Mesenchymal stem cell (in vitro differentiated cells and primary cell): ENCODE measurements at regions not wholly inside any gene's neighbourhood (a gene's known extent, or its start where the extent isn't known, plus 50 kb on each side); places are given as distances from the start of the nearest gene placed in this dataset.

ENCODE experiments used
- DNase-seq: peaks from one replicate; pipeline ENCODE4 v3.0.0-alpha.2; 2013
- H2AFZ ChIP-seq: one replicate; pipeline ENCODE4 v1.6.1; 2013; ENCODE audit warnings: low read depth, mild to moderate bottlenecking, control low read depth, inconsistent platforms, low read length, moderate library complexity
- H2AK5ac ChIP-seq: 2 replicates; pipeline ENCODE4 v1.6.1; 2013; ENCODE audit warnings: low read length, moderate library complexity, mild to moderate bottlenecking, inconsistent platforms; ENCODE audit not compliant: severe bottlenecking
- H2BK120ac ChIP-seq: one replicate; pipeline ENCODE4 v1.6.1; 2013; ENCODE audit warnings: low read depth, mild to moderate bottlenecking, inconsistent platforms, low read length, moderate library complexity
- H2BK12ac ChIP-seq, 2 experiments: one replicate each; pipeline ENCODE4 v1.6.1; 2013; ENCODE audit warnings: inconsistent platforms in 2 of 2, low read length in 2 of 2, mild to moderate bottlenecking in 2 of 2, moderate library complexity in 2 of 2, control low read depth in 1 of 2
- H2BK15ac ChIP-seq: one replicate; pipeline ENCODE4 v1.6.1; 2013; ENCODE audit warnings: mild to moderate bottlenecking, low read depth, inconsistent platforms; ENCODE audit not compliant: poor library complexity, severe bottlenecking
- H2BK5ac ChIP-seq: 2 replicates; pipeline ENCODE4 v1.6.1; 2013; ENCODE audit warnings: low read depth, mild to moderate bottlenecking, low read length, control low read depth, inconsistent platforms; ENCODE audit not compliant: poor library complexity, severe bottlenecking
- H3K14ac ChIP-seq, 2 experiments: one replicate each; pipeline ENCODE4 v1.6.1; 2013; ENCODE audit warnings: inconsistent platforms in 2 of 2, low read length in 2 of 2, control low read depth in 1 of 2, mild to moderate bottlenecking in 1 of 2, moderate library complexity in 1 of 2
- H3K18ac ChIP-seq, 2 experiments: one replicate each; pipeline ENCODE4 v1.6.1; 2013; ENCODE audit warnings: inconsistent platforms in 2 of 2, low read length in 2 of 2, control low read depth in 1 of 2, low read depth in 1 of 2, mild to moderate bottlenecking in 1 of 2
- H3K23ac ChIP-seq, 2 experiments: one replicate each; pipeline ENCODE4 v1.6.1; 2013; ENCODE audit warnings: inconsistent platforms in 2 of 2, low read length in 2 of 2, mild to moderate bottlenecking in 2 of 2, moderate library complexity in 2 of 2, control low read depth in 1 of 2
- H3K27ac ChIP-seq: 2 replicates; pipeline ENCODE4 v1.5.1; 2013; ENCODE audit warnings: mild to moderate bottlenecking, moderate library complexity, low read length, control low read depth, inconsistent platforms; ENCODE audit not compliant: poor library complexity, severe bottlenecking
- H3K27me3 ChIP-seq, 2 experiments: 2 replicates each; pipeline versions ENCODE4 v1.6.1 to v1.7.0; 2013; ENCODE audit warnings: low read length in 2 of 2, mild to moderate bottlenecking in 2 of 2, moderate library complexity in 2 of 2, control low read depth in 1 of 2, inconsistent platforms in 1 of 2; ENCODE audit not compliant: control insufficient read depth in 1 of 2, insufficient read depth in 1 of 2
- H3K36me3 ChIP-seq, 2 experiments: 2 replicates each; pipeline versions ENCODE4 v1.6.1 to v1.7.0; 2013; ENCODE audit warnings: low read length in 2 of 2, control low read depth in 1 of 2, inconsistent platforms in 1 of 2, low read depth in 1 of 2, mild to moderate bottlenecking in 1 of 2; ENCODE audit not compliant: insufficient read depth in 2 of 2, control insufficient read depth in 1 of 2
- H3K4ac ChIP-seq, 2 experiments: one replicate each; pipeline ENCODE4 v1.6.1; 2013; ENCODE audit warnings: inconsistent platforms in 2 of 2, low read length in 2 of 2, mild to moderate bottlenecking in 2 of 2, moderate library complexity in 2 of 2, control low read depth in 1 of 2, low read depth in 1 of 2
- H3K4me1 ChIP-seq: 2 replicates; pipeline ENCODE4 v1.6.1; 2013; ENCODE audit warnings: low read depth, low read length, control low read depth; ENCODE audit not compliant: control insufficient read depth, insufficient read depth
- H3K4me2 ChIP-seq: 2 replicates; pipeline ENCODE4 v1.6.1; 2013; ENCODE audit warnings: low read length, mild to moderate bottlenecking, inconsistent platforms; ENCODE audit not compliant: poor library complexity, severe bottlenecking
- H3K4me3 ChIP-seq, 2 experiments: 2 replicates each; pipeline versions ENCODE4 v1.5.1 to v1.7.0; 2013; ENCODE audit warnings: low read length in 2 of 2, mild to moderate bottlenecking in 2 of 2, control low read depth in 1 of 2, low read depth in 1 of 2; ENCODE audit not compliant: insufficient read depth in 1 of 2
- H3K79me1 ChIP-seq: replicated peaks from 2 replicates; pipeline ENCODE4 v1.6.1; 2013; ENCODE audit warnings: mild to moderate bottlenecking, control low read depth, low read length, inconsistent platforms; ENCODE audit not compliant: poor library complexity, severe bottlenecking
- H3K9ac ChIP-seq: 2 replicates; pipeline ENCODE4 v1.7.0; 2013; ENCODE audit warnings: mild to moderate bottlenecking, low read length, moderate library complexity
- H3K9me3 ChIP-seq: 2 replicates; pipeline ENCODE4 v1.7.0; 2013; ENCODE audit warnings: mild to moderate bottlenecking, low read length; ENCODE audit not compliant: control insufficient read depth
- H4K8ac ChIP-seq: one replicate; pipeline ENCODE4 v1.6.1; 2013; ENCODE audit warnings: inconsistent platforms, mild to moderate bottlenecking, low read length, moderate library complexity
- H4K91ac ChIP-seq: one replicate; pipeline ENCODE4 v1.6.1; 2013; ENCODE audit warnings: mild to moderate bottlenecking, low read length, inconsistent platforms
- WGBS: methylation state at CpG from one replicate; pipeline ENCODE4 v1.1.7; 2013; ENCODE audit warnings: mixed read lengths; 5-methylcytosine and 5-hydroxymethylcytosine counted together

GRCh38 chr13:109479534-109479933, 306.8 kb downstream of the IRS2 start:
- no peaks in the 10 kb centered on the region for H3K4me1 ChIP-seq
- no peaks in the 10 kb centered on the region for H3K36me3 ChIP-seq
- no peaks in the 10 kb centered on the region for H3K79me1 ChIP-seq
- H2BK12ac ChIP-seq, result no peak overlapping the region
- H2AFZ ChIP-seq, result no peak overlapping the region
- WGBS, result 88% methylated on average over 2 of the region's 2 CpGs
- no peak overlapping the region for H2BK120ac ChIP-seq
- H4K8ac ChIP-seq, result no peak overlapping the region
- H2BK5ac ChIP-seq, result no peak overlapping the region
- no peak overlapping the region for H4K91ac ChIP-seq
- no peak overlapping the region for H3K23ac ChIP-seq
- H3K18ac ChIP-seq, result no peak overlapping the region
- H3K4me2 ChIP-seq, result no peak overlapping the region
- H2BK15ac ChIP-seq, result no peak overlapping the region
- H3K9me3 ChIP-seq, result no peaks in the 10 kb centered on the region
- no peak for DNase-seq
- no peak overlapping the region for H3K9ac ChIP-seq
- no peak overlapping the region for H3K4me3 ChIP-seq
- H3K27ac ChIP-seq, result no peak overlapping the region
- no peak overlapping the region for H2AK5ac ChIP-seq
- H3K4ac ChIP-seq, result no peak overlapping the region
- no peak overlapping the region for H3K14ac ChIP-seq
- no peaks in the 10 kb centered on the region for H3K27me3 ChIP-seq

GRCh38 chr13:109476001-109476400, 310.4 kb downstream of the IRS2 start:
- H2AK5ac ChIP-seq, result no peak overlapping the region
- H3K9ac ChIP-seq, result no peak overlapping the region
- no peak for DNase-seq
- H3K27ac ChIP-seq, result no peak overlapping the region
- no peaks in the 10 kb centered on the region for H3K79me1 ChIP-seq
- no peak overlapping the region for H2BK12ac ChIP-seq
- H3K4me1 ChIP-seq, result no peaks in the 10 kb centered on the region
- no peak overlapping the region for H3K23ac ChIP-seq
- no peak overlapping the region for H2BK15ac ChIP-seq
- H4K91ac ChIP-seq, result no peak overlapping the region
- no peak overlapping the region for H3K4me3 ChIP-seq
- no peak overlapping the region for H2BK5ac ChIP-seq
- no peak overlapping the region for H3K18ac ChIP-seq
- 92% methylated on average over 2 of the region's 5 CpGs for WGBS
- H3K9me3 ChIP-seq, result no peaks in the 10 kb centered on the region
- H3K14ac ChIP-seq, result no peak overlapping the region
- H3K4me2 ChIP-seq, result no peak overlapping the region
- H4K8ac ChIP-seq, result no peak overlapping the region
- no peak overlapping the region for H2BK120ac ChIP-seq
- no peaks in the 10 kb centered on the region for H3K27me3 ChIP-seq
- no peak overlapping the region for H3K4ac ChIP-seq
- H3K36me3 ChIP-seq, result no peaks in the 10 kb centered on the region
- H2AFZ ChIP-seq, result no peak overlapping the region

DNA sequence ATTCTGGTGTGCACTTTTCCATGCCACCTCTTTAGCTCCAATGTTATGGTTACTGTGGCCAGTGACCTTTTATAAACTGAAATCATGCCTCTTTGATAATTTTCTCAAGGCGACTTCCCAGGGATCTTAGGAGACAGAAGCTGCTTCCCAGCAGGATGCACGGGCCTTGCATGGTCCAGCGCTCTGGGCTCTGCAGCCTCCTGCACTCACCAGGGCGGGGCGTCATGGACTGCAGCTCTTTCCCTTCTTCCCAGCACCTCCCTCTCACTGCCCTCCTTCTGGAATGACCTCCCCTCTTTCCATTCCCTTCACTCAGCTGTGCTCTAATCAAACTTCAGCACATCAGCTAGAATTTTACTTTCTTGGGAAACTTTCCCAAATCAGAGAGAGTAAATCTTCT, 318.3 kb downstream of the IRS2 start:
- H2AFZ ChIP-seq, result no peak overlapping the region
- H4K8ac ChIP-seq, result no peak overlapping the region
- no peak overlapping the region for H2BK120ac ChIP-seq
- no peak overlapping the region for H2AK5ac ChIP-seq
- no peak overlapping the region for H2BK15ac ChIP-seq
- no peak overlapping the region for H3K4me2 ChIP-seq
- no peak for DNase-seq
- H2BK12ac ChIP-seq, result no peak overlapping the region
- no peak overlapping the region for H3K23ac ChIP-seq
- H3K4me1 ChIP-seq, result no peaks in the 10 kb centered on the region
- H2BK5ac ChIP-seq, result no peak overlapping the region
- no peaks in the 10 kb centered on the region for H3K79me1 ChIP-seq
- H4K91ac ChIP-seq, result no peak overlapping the region
- 69% methylated on average over 5 of the region's 5 CpGs for WGBS
- H3K27ac ChIP-seq, result no peak overlapping the region
- no peak overlapping the region for H3K4ac ChIP-seq
- no peak overlapping the region for H3K9ac ChIP-seq
- H3K14ac ChIP-seq, result no peak overlapping the region
- peaks cover 6% of the 10 kb centered on the region for H3K9me3 ChIP-seq
- H3K36me3 ChIP-seq, result no peaks in the 10 kb centered on the region
- no peak overlapping the region for H3K4me3 ChIP-seq
- no peak overlapping the region for H3K18ac ChIP-seq
- no peaks in the 10 kb centered on the region for H3K27me3 ChIP-seq

GRCh38 chr13:109465148-109465547, 321.2 kb downstream of the IRS2 start:
- H4K91ac ChIP-seq, result no peak overlapping the region
- H3K79me1 ChIP-seq, result no peaks in the 10 kb centered on the region
- no peak overlapping the region for H2AFZ ChIP-seq
- no peak overlapping the region for H4K8ac ChIP-seq
- H3K27me3 ChIP-seq, result no peaks in the 10 kb centered on the region
- H2BK12ac ChIP-seq, result no peak overlapping the region
- no peak overlapping the region for H3K9ac ChIP-seq
- no peak overlapping the region for H3K4ac ChIP-seq
- H3K27ac ChIP-seq, result no peak overlapping the region
- 34% methylated on average over 2 of the region's 2 CpGs for WGBS
- H3K18ac ChIP-seq, result no peak overlapping the region
- H3K4me2 ChIP-seq, result no peak overlapping the region
- no peak overlapping the region for H3K4me3 ChIP-seq
- no peak overlapping the region for H2BK15ac ChIP-seq
- no peak overlapping the region for H2AK5ac ChIP-seq
- no peaks in the 10 kb centered on the region for H3K4me1 ChIP-seq
- H2BK120ac ChIP-seq, result no peak overlapping the region
- H3K14ac ChIP-seq, result no peak overlapping the region
- H3K23ac ChIP-seq, result no peak overlapping the region
- H2BK5ac ChIP-seq, result no peak overlapping the region
- H3K9me3 ChIP-seq, result peaks cover 13% of the 10 kb centered on the region
- no peaks in the 10 kb centered on the region for H3K36me3 ChIP-seq
- DNase-seq, result peak; percentile 34
